NT2/D1 (cell line): ENCODE measurements at regions not wholly inside any gene's neighbourhood (a gene's known extent, or its start where the extent isn't known, plus 50 kb on each side); places are given as distances from the start of the nearest gene placed in this dataset.

ENCODE experiments used
- SUZ12 ChIP-seq: IDR thresholded peaks from 2 replicates; pipeline ENCODE4 v1.6.1; 2011; ENCODE audit not compliant: insufficient read length, insufficient read depth; ENCODE audit errors: extremely low read depth
- ZNF274 ChIP-seq: IDR thresholded peaks from 2 replicates; pipeline ENCODE4 v1.6.1; 2011; ENCODE audit warnings: mild to moderate bottlenecking, low read depth, low read length

DNA sequence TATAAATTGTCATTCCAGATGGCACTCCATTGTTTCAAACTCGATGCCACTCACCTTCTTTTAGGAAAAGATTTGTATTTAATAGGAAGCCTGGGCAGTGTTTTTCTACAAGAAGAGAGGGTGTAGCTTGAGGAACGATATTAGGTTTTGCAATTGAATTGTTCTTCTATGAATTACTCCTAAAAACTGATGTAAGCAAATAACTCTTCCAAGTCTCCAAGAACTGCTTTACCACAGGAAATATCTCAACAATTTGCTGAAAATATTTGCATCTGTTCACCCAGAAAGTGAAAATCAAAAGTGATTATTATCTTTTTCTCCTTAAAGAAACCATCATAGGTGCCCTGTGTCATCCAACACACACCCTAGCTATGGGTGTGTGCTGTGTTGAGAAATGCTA lies 261.3 kb upstream of the MEOX2 start:
- TF ChIP-seq SUZ12 (no peak), ZNF274 (no peak)
